HUES48 (cell line): ENCODE measurements at regions not wholly inside any gene's neighbourhood (a gene's known extent, or its start where the extent isn't known, plus 50 kb on each side); places are given as distances from the start of the nearest gene placed in this dataset.
"Not testable (repeated sequence)": the region's sequence is repeated elsewhere in the genome, so short reads cannot be mapped to it uniquely, and the experiment has no call there.

ENCODE experiments used
- H3K27ac ChIP-seq: one replicate; pipeline ENCODE4 v1.7.0; 2013; ENCODE audit warnings: low read depth, low read length, inconsistent platforms
- H3K27me3 ChIP-seq: 2 replicates; pipeline ENCODE4 v1.6.1; 2013; ENCODE audit warnings: mild to moderate bottlenecking, low read length; ENCODE audit not compliant: control insufficient read depth, insufficient read depth
- H3K36me3 ChIP-seq: 2 replicates; pipeline ENCODE4 v1.6.1; 2013; ENCODE audit warnings: low read length; ENCODE audit not compliant: control insufficient read depth, insufficient read depth
- H3K4me1 ChIP-seq: 2 replicates; pipeline ENCODE4 v1.6.1; 2013; ENCODE audit warnings: mild to moderate bottlenecking, low read length; ENCODE audit not compliant: control insufficient read depth, insufficient read depth
- H3K4me3 ChIP-seq: 2 replicates; pipeline ENCODE4 v1.5.1; 2013; ENCODE audit warnings: mild to moderate bottlenecking, low read depth, low read length
- H3K9ac ChIP-seq: 2 replicates; pipeline ENCODE4 v1.6.1; 2013; ENCODE audit warnings: mild to moderate bottlenecking, low read depth, low read length, moderate library complexity
- H3K9me3 ChIP-seq: 2 replicates; pipeline ENCODE4 v1.6.1; 2013; ENCODE audit warnings: low read length; ENCODE audit not compliant: control insufficient read depth, insufficient read depth

GRCh38 chr11:101707477-101707876 is 123.7 kb upstream of the TRPC6 start:
- Histone ChIP-seq H3K36me3 (no peaks in the 10 kb centered on the region), H3K4me1 (peaks cover 10% of the 10 kb centered on the region), H3K9ac (no peak overlapping the region), H3K4me3 (no peak overlapping the region), H3K27ac (no peak overlapping the region), H3K27me3 (no peaks in the 10 kb centered on the region), H3K9me3 (no peaks in the 10 kb centered on the region)

DNA sequence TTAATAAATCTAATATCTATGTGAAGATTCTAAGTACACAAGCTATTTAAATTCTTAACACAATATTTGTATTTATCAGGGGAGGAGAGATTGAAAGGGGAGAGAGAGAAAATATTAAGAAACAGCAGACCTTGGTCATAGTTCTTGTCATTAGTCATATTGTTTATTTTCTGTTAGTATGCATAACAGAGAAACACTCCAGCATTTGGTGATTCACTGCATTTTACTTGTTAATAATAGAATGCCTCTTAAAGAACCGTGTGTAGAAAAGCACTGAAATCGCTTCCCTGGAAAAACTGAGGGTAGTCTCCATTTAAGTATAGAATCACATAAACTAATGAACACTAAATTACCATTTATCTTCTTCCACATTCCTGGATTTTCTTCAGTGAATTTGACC is 122.7 kb upstream of the TRPC6 start:
- no peaks in the 10 kb centered on the region for H3K36me3 ChIP-seq
- H3K27ac ChIP-seq = no peak overlapping the region
- peaks cover 10% of the 10 kb centered on the region for H3K4me1 ChIP-seq
- H3K4me3 ChIP-seq = no peak overlapping the region
- no peaks in the 10 kb centered on the region for H3K27me3 ChIP-seq
- no peaks in the 10 kb centered on the region for H3K9me3 ChIP-seq
- no peak overlapping the region for H3K9ac ChIP-seq

- no peak overlapping the region for H3K27ac ChIP-seq
- no peak overlapping the region for H3K4me3 ChIP-seq
- no peaks in the 10 kb centered on the region for H3K27me3 ChIP-seq
Observed at GRCh38 chr11:101705972-101706371, 122.2 kb upstream of the TRPC6 start.

DNA sequence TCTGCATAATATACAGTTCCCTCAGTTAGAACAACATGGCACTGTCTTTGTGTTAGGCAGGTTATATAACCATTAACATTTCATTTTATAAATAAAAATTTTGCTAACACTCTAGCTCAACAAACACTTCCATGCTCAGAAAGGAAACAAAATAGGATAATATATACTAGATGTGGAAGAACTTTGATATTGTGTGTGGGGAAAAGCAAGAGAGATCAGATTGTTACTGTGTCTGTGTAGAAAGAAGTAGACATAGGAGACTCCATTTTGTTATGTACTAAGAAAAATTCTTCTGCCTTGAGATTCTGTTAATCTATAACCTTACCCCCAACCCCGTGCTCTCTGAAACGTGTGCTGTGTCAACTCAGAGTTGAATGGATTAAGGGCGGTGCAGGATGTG is 111.1 kb upstream of the TRPC6 start:
- H3K9ac ChIP-seq, H3K27ac ChIP-seq, H3K4me1 ChIP-seq, H3K9me3 ChIP-seq, H3K36me3 ChIP-seq, H3K4me3 ChIP-seq, H3K27me3 ChIP-seq: not testable (repeated sequence)

More at GRCh38 chr11:101705972-101706371, 122.2 kb upstream of the TRPC6 start:
- no peak overlapping the region for H3K9ac ChIP-seq
- H3K9me3 ChIP-seq = no peaks in the 10 kb centered on the region
- H3K4me1 ChIP-seq = peaks cover 10% of the 10 kb centered on the region
- no peaks in the 10 kb centered on the region for H3K36me3 ChIP-seq

- Histone ChIP-seq H3K27me3 (no peaks in the 10 kb centered on the region), H3K4me1 (no peaks in the 10 kb centered on the region), H3K36me3 (no peaks in the 10 kb centered on the region), H3K4me3 (no peak overlapping the region), H3K27ac (no peak overlapping the region), H3K9ac (no peak overlapping the region), H3K9me3 (peaks cover 12% of the 10 kb centered on the region)
Observed at GRCh38 chr11:101692980-101693379, 109.2 kb upstream of the TRPC6 start.

DNA sequence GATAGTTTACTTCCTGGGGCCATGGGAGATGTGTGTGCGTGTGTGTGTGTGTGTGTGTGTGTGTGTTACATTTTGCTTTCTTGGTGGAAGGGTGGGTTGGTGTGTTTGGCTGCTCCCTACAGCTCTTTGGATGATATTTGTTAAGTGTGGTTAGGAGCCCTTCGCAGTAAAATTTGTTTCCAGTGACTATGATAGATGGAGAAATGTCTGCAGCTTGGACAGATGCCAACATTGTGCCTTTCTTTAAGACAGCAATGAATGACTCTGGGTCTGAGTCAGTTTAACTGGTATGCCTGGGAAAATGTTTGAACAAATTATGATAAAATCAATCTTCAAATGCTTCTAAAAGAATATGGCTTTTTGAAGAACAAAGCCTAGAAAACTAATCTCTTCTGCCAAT is 102.7 kb upstream of the TRPC6 start:
- Histone ChIP-seq H3K27me3 (no peaks in the 10 kb centered on the region), H3K4me1 (no peaks in the 10 kb centered on the region), H3K4me3 (no peak overlapping the region), H3K9me3 (peaks cover 21% of the 10 kb centered on the region), H3K27ac (no peak overlapping the region), H3K9ac (no peak overlapping the region), H3K36me3 (no peaks in the 10 kb centered on the region)

DNA sequence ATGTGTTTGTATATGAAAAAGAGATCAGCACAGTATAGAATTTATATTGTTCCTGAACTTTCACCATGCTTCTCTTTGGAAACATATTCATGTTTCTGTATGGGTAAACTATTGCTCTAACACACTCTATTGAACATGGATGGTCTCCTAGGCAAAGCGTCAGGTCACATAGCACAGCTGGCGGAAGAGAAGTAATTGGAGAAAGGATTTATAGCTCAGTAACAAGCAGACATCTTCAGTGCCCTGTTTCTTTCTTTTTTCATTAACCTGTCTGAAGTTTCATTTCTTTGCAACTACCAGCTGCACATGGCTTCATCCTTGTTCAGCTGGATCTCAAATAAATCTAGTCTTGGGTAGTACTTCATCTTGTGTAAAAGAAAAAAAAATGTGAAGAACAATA is 84.4 kb upstream of the TRPC6 start:
- no peaks in the 10 kb centered on the region for H3K36me3 ChIP-seq
- H3K9ac ChIP-seq = no peak overlapping the region
- H3K27me3 ChIP-seq = no peaks in the 10 kb centered on the region
- H3K9me3 ChIP-seq = no peaks in the 10 kb centered on the region
- no peak overlapping the region for H3K27ac ChIP-seq
- H3K4me3 ChIP-seq = no peak overlapping the region
- peaks cover 4% of the 10 kb centered on the region; the same call in 1 of the 2 replicates for H3K4me1 ChIP-seq

GRCh38 chr11:101666916-101667315 is 83.1 kb upstream of the TRPC6 start:
- Histone ChIP-seq H3K27ac (no peak overlapping the region), H3K4me3 (no peak overlapping the region), H3K4me1 (peaks cover 4% of the 10 kb centered on the region; the same call in 1 of the 2 replicates), H3K36me3 (no peaks in the 10 kb centered on the region), H3K9me3 (no peaks in the 10 kb centered on the region), H3K27me3 (no peaks in the 10 kb centered on the region), H3K9ac (no peak overlapping the region)

- Histone ChIP-seq H3K27ac (no peak overlapping the region), H3K36me3 (no peaks in the 10 kb centered on the region), H3K9me3 (no peaks in the 10 kb centered on the region), H3K9ac (no peak overlapping the region), H3K4me3 (no peak overlapping the region), H3K4me1 (peaks cover 4% of the 10 kb centered on the region; the same call in 1 of the 2 replicates), H3K27me3 (no peaks in the 10 kb centered on the region)
Observed at GRCh38 chr11:101661559-101661958, 77.8 kb upstream of the TRPC6 start.
